ENCODE measurements at regions not wholly inside any gene's neighbourhood (a gene's known extent, or its start where the extent isn't known, plus 50 kb on each side); places are given as distances from the start of the nearest gene placed in this dataset.

GRCh38 chr13:90673746-90674145 lies 673.7 kb upstream of the MIR17HG start:
- no peak for DNase-seq

GRCh38 chr13:90675129-90675528 lies 672.4 kb upstream of the MIR17HG start:
- no peak for DNase-seq

GRCh38 chr13:90680826-90681225 lies 666.7 kb upstream of the MIR17HG start:
- DNase-seq = no peak

- DNase-seq = no peak
Observed at GRCh38 chr13:90683711-90684131, 663.8 kb upstream of the MIR17HG start.

GRCh38 chr13:90686442-90686841 lies 661.0 kb upstream of the MIR17HG start:
- no peak for DNase-seq

GRCh38 chr13:90689111-90689510 lies 658.4 kb upstream of the MIR17HG start:
- no peak for DNase-seq

- no peak for DNase-seq
Observed at GRCh38 chr13:90690458-90691080, 656.9 kb upstream of the MIR17HG start.

GRCh38 chr13:90696254-90696653 lies 651.2 kb upstream of the MIR17HG start:
- DNase-seq = no peak

GRCh38 chr13:90696656-90697055 lies 650.8 kb upstream of the MIR17HG start:
- no peak for DNase-seq

GRCh38 chr13:90700340-90700739 lies 647.1 kb upstream of the MIR17HG start:
- DNase-seq = no peak

- no peak for DNase-seq
Observed at GRCh38 chr13:90701264-90701663, 646.2 kb upstream of the MIR17HG start.

GRCh38 chr13:90702050-90702449 lies 645.4 kb upstream of the MIR17HG start:
- DNase-seq = no peak

GRCh38 chr13:90706631-90707030 lies 640.9 kb upstream of the MIR17HG start:
- no peak for DNase-seq

GRCh38 chr13:90708128-90708527 lies 639.4 kb upstream of the MIR17HG start:
- no peak for DNase-seq

GRCh38 chr13:90709319-90709718 lies 638.2 kb upstream of the MIR17HG start:
- no peak for DNase-seq

GRCh38 chr13:90710164-90710759 lies 637.2 kb upstream of the MIR17HG start:
- no peak for DNase-seq

GRCh38 chr13:90713441-90714133 lies 633.9 kb upstream of the MIR17HG start:
- DNase-seq = no peak

- DNase-seq = no peak
Observed at GRCh38 chr13:90715485-90715884, 632.0 kb upstream of the MIR17HG start.

- DNase-seq = no peak
Observed at GRCh38 chr13:90717451-90717936, 630.0 kb upstream of the MIR17HG start.

GRCh38 chr13:90719461-90719860 lies 628.0 kb upstream of the MIR17HG start:
- no peak for DNase-seq

- no peak for DNase-seq
Observed at GRCh38 chr13:90721937-90722336, 625.5 kb upstream of the MIR17HG start.

GRCh38 chr13:90723381-90723780 lies 624.1 kb upstream of the MIR17HG start:
- DNase-seq = no peak

GRCh38 chr13:90726375-90726774 lies 621.1 kb upstream of the MIR17HG start:
- no peak for DNase-seq

- no peak for DNase-seq
Observed at GRCh38 chr13:90732049-90732448, 615.4 kb upstream of the MIR17HG start.
